ENCODE measurements at regions not wholly inside any gene's neighbourhood (a gene's known extent, or its start where the extent isn't known, plus 50 kb on each side); places are given as distances from the start of the nearest gene placed in this dataset.

GRCh38 chr5:118378959-118379358 is 609.4 kb downstream of the DTWD2 start:
- FAIRE-seq (no peak), DNase-seq (no peak)
- Histone ChIP-seq H3K4me1 (ENCODE audit: control insufficient read depth in 3 of 3, insufficient read depth in 2 of 3, low read depth in 1 of 3, low read length in 2 of 3) (no peaks in the 10 kb centered on the region), H3K27ac (ENCODE audit: low read depth in 1 of 3, low read length in 2 of 3) (no peak overlapping the region), H3K36me3 (ENCODE audit: control insufficient read depth in 3 of 3, insufficient read depth in 2 of 3, low read depth in 1 of 3, low read length in 3 of 3) (no peaks in the 10 kb centered on the region), H3K9me3 (ENCODE audit: control insufficient read depth in 2 of 2, insufficient read depth in 1 of 2, low read depth in 1 of 2, low read length in 1 of 2) (no peaks in the 10 kb centered on the region), H3K4me3 (ENCODE audit: low read depth in 1 of 3, low read length in 3 of 3) (no peak overlapping the region), H3K27me3 (ENCODE audit: control insufficient read depth in 3 of 3, insufficient read depth in 3 of 3, low read length in 3 of 3) (no peaks in the 10 kb centered on the region)
- 19 to 53% (median 28%) methylated on average over 1 of the region's 1 CpG for WGBS, 3 donors

- Histone ChIP-seq H3K36me3 (ENCODE audit: control insufficient read depth in 3 of 3, insufficient read depth in 2 of 3, low read depth in 1 of 3, low read length in 3 of 3) (no peaks in the 10 kb centered on the region), H3K27ac (ENCODE audit: low read depth in 1 of 3, low read length in 2 of 3) (no peak overlapping the region), H3K4me3 (ENCODE audit: low read depth in 1 of 3, low read length in 3 of 3) (no peak overlapping the region), H3K4me1 (ENCODE audit: control insufficient read depth in 3 of 3, insufficient read depth in 2 of 3, low read depth in 1 of 3, low read length in 2 of 3) (no peaks in the 10 kb centered on the region), H3K9me3 (ENCODE audit: control insufficient read depth in 2 of 2, insufficient read depth in 1 of 2, low read depth in 1 of 2, low read length in 1 of 2) (no peaks in the 10 kb centered on the region), H3K27me3 (ENCODE audit: control insufficient read depth in 3 of 3, insufficient read depth in 3 of 3, low read length in 3 of 3) (no peaks in the 10 kb centered on the region)
- FAIRE-seq (no peak), DNase-seq (no peak)
These were observed 610.9 kb downstream of the DTWD2 start for GRCh38 chr5:118377420-118377819.

- Histone ChIP-seq H3K4me3 (ENCODE audit: low read depth in 1 of 3, low read length in 3 of 3) (no peak overlapping the region), H3K36me3 (ENCODE audit: control insufficient read depth in 3 of 3, insufficient read depth in 2 of 3, low read depth in 1 of 3, low read length in 3 of 3) (no peaks in the 10 kb centered on the region), H3K27me3 (ENCODE audit: control insufficient read depth in 3 of 3, insufficient read depth in 3 of 3, low read length in 3 of 3) (no peaks in the 10 kb centered on the region), H3K9me3 (ENCODE audit: control insufficient read depth in 2 of 2, insufficient read depth in 1 of 2, low read depth in 1 of 2, low read length in 1 of 2) (no peaks in the 10 kb centered on the region), H3K4me1 (ENCODE audit: control insufficient read depth in 3 of 3, insufficient read depth in 2 of 3, low read depth in 1 of 3, low read length in 2 of 3) (no peaks in the 10 kb centered on the region), H3K27ac (ENCODE audit: low read depth in 1 of 3, low read length in 2 of 3) (no peak overlapping the region)
- FAIRE-seq = no peak
- 64 to 72% (median 68%) methylated on average over 3 of the region's 3 CpGs for WGBS, 3 donors
- DNase-seq = no peak
These were observed 616.1 kb downstream of the DTWD2 start for GRCh38 chr5:118371973-118372831.

GRCh38 chr5:118366429-118366828 is 621.9 kb downstream of the DTWD2 start:
- Histone ChIP-seq H3K4me1 (ENCODE audit: control insufficient read depth in 3 of 3, insufficient read depth in 2 of 3, low read depth in 1 of 3, low read length in 2 of 3) (no peaks in the 10 kb centered on the region), H3K27me3 (ENCODE audit: control insufficient read depth in 3 of 3, insufficient read depth in 3 of 3, low read length in 3 of 3) (no peaks in the 10 kb centered on the region), H3K9me3 (ENCODE audit: control insufficient read depth in 2 of 2, insufficient read depth in 1 of 2, low read depth in 1 of 2, low read length in 1 of 2) (no peaks in the 10 kb centered on the region), H3K4me3 (ENCODE audit: low read depth in 1 of 3, low read length in 3 of 3) (no peak overlapping the region), H3K27ac (ENCODE audit: low read depth in 1 of 3, low read length in 2 of 3) (no peak overlapping the region), H3K36me3 (ENCODE audit: control insufficient read depth in 3 of 3, insufficient read depth in 2 of 3, low read depth in 1 of 3, low read length in 3 of 3) (no peaks in the 10 kb centered on the region)
- WGBS, 3 donors = 78 to 84% (median 83%) methylated on average over 3 of the region's 3 CpGs
- no peak for DNase-seq
- FAIRE-seq = no peak

- DNase-seq (no peak), FAIRE-seq (no peak)
- Histone ChIP-seq H3K9me3 (ENCODE audit: control insufficient read depth in 2 of 2, insufficient read depth in 1 of 2, low read depth in 1 of 2, low read length in 1 of 2) (no peaks in the 10 kb centered on the region), H3K27ac (ENCODE audit: low read depth in 1 of 3, low read length in 2 of 3) (no peak overlapping the region), H3K27me3 (ENCODE audit: control insufficient read depth in 3 of 3, insufficient read depth in 3 of 3, low read length in 3 of 3) (no peaks in the 10 kb centered on the region), H3K36me3 (ENCODE audit: control insufficient read depth in 3 of 3, insufficient read depth in 2 of 3, low read depth in 1 of 3, low read length in 3 of 3) (no peaks in the 10 kb centered on the region), H3K4me1 (ENCODE audit: control insufficient read depth in 3 of 3, insufficient read depth in 2 of 3, low read depth in 1 of 3, low read length in 2 of 3) (no peaks in the 10 kb centered on the region), H3K4me3 (ENCODE audit: low read depth in 1 of 3, low read length in 3 of 3) (no peak overlapping the region)
- 68 to 71% (median 68%) methylated on average over 4 of the region's 4 CpGs for WGBS, 3 donors
These were observed 622.6 kb downstream of the DTWD2 start for GRCh38 chr5:118365718-118366117.

GRCh38 chr5:118354797-118355196 is 633.5 kb downstream of the DTWD2 start:
- Histone ChIP-seq H3K9me3 (ENCODE audit: control insufficient read depth in 2 of 2, insufficient read depth in 1 of 2, low read depth in 1 of 2, low read length in 1 of 2) (peaks cover 0 to 3% of the 10 kb centered on the region in 2 donors), H3K4me1 (ENCODE audit: control insufficient read depth in 3 of 3, insufficient read depth in 2 of 3, low read depth in 1 of 3, low read length in 2 of 3) (no peaks in the 10 kb centered on the region), H3K27me3 (ENCODE audit: control insufficient read depth in 3 of 3, insufficient read depth in 3 of 3, low read length in 3 of 3) (no peaks in the 10 kb centered on the region), H3K4me3 (ENCODE audit: low read depth in 1 of 3, low read length in 3 of 3) (no peak overlapping the region), H3K36me3 (ENCODE audit: control insufficient read depth in 3 of 3, insufficient read depth in 2 of 3, low read depth in 1 of 3, low read length in 3 of 3) (no peaks in the 10 kb centered on the region), H3K27ac (ENCODE audit: low read depth in 1 of 3, low read length in 2 of 3) (no peak overlapping the region)
- DNase-seq (no peak), FAIRE-seq (no peak)

GRCh38 chr5:118353970-118354369 is 634.4 kb downstream of the DTWD2 start:
- FAIRE-seq (no peak), DNase-seq (no peak)
- Histone ChIP-seq H3K9me3 (ENCODE audit: control insufficient read depth in 2 of 2, insufficient read depth in 1 of 2, low read depth in 1 of 2, low read length in 1 of 2) (peaks cover 0 to 3% of the 10 kb centered on the region in 2 donors), H3K27me3 (ENCODE audit: control insufficient read depth in 3 of 3, insufficient read depth in 3 of 3, low read length in 3 of 3) (no peaks in the 10 kb centered on the region), H3K4me3 (ENCODE audit: low read depth in 1 of 3, low read length in 3 of 3) (no peak overlapping the region), H3K36me3 (ENCODE audit: control insufficient read depth in 3 of 3, insufficient read depth in 2 of 3, low read depth in 1 of 3, low read length in 3 of 3) (no peaks in the 10 kb centered on the region), H3K27ac (ENCODE audit: low read depth in 1 of 3, low read length in 2 of 3) (no peak overlapping the region), H3K4me1 (ENCODE audit: control insufficient read depth in 3 of 3, insufficient read depth in 2 of 3, low read depth in 1 of 3, low read length in 2 of 3) (no peaks in the 10 kb centered on the region)

GRCh38 chr5:118336468-118336867 is 651.9 kb downstream of the DTWD2 start:
- no peaks in the 10 kb centered on the region for H3K4me1 ChIP-seq (ENCODE audit: control insufficient read depth in 3 of 3, insufficient read depth in 2 of 3, low read depth in 1 of 3, low read length in 2 of 3)
- H3K4me3 ChIP-seq (ENCODE audit: low read depth in 1 of 3, low read length in 3 of 3) = no peak overlapping the region
- no peaks in the 10 kb centered on the region for H3K9me3 ChIP-seq (ENCODE audit: control insufficient read depth in 2 of 2, insufficient read depth in 1 of 2, low read depth in 1 of 2, low read length in 1 of 2)
- no peak for FAIRE-seq
- H3K36me3 ChIP-seq (ENCODE audit: control insufficient read depth in 3 of 3, insufficient read depth in 2 of 3, low read depth in 1 of 3, low read length in 3 of 3) = no peaks in the 10 kb centered on the region
- DNase-seq = no peak
- no peak overlapping the region for H3K27ac ChIP-seq (ENCODE audit: low read depth in 1 of 3, low read length in 2 of 3)
- no peaks in the 10 kb centered on the region for H3K27me3 ChIP-seq (ENCODE audit: control insufficient read depth in 3 of 3, insufficient read depth in 3 of 3, low read length in 3 of 3)

GRCh38 chr5:118327389-118327788 is 661.0 kb downstream of the DTWD2 start:
- WGBS, 3 donors = 84 to 86% (median 85%) methylated on average over 3 of the region's 3 CpGs
- Histone ChIP-seq H3K4me3 (ENCODE audit: low read depth in 1 of 3, low read length in 3 of 3) (no peak overlapping the region), H3K27ac (ENCODE audit: low read depth in 1 of 3, low read length in 2 of 3) (no peak overlapping the region), H3K27me3 (ENCODE audit: control insufficient read depth in 3 of 3, insufficient read depth in 3 of 3, low read length in 3 of 3) (no peaks in the 10 kb centered on the region), H3K4me1 (ENCODE audit: control insufficient read depth in 3 of 3, insufficient read depth in 2 of 3, low read depth in 1 of 3, low read length in 2 of 3) (no peaks in the 10 kb centered on the region), H3K36me3 (ENCODE audit: control insufficient read depth in 3 of 3, insufficient read depth in 2 of 3, low read depth in 1 of 3, low read length in 3 of 3) (no peaks in the 10 kb centered on the region), H3K9me3 (ENCODE audit: control insufficient read depth in 2 of 2, insufficient read depth in 1 of 2, low read depth in 1 of 2, low read length in 1 of 2) (peaks cover 0 to 5% of the 10 kb centered on the region in 2 donors)
- FAIRE-seq (no peak), DNase-seq (no peak)
